Coronary artery (tissue), 2 donors: ENCODE measurements at regions not wholly inside any gene's neighbourhood (a gene's known extent, or its start where the extent isn't known, plus 50 kb on each side); places are given as distances from the start of the nearest gene placed in this dataset.

Experiments
- DNase-seq: peaks from one replicate; pipeline ENCODE4 v3.0.0-alpha.2; 2017; ENCODE audit warnings: low spot score
- H3K27ac ChIP-seq, 2 donors: fragments of 200-600 bp; sonication (generic); one replicate each; pipeline ENCODE4 v1.5.1; 2016 to 2019
- H3K4me3 ChIP-seq: fragments of 200-600 bp; sonication (generic); 2 replicates; pipeline ENCODE4 v1.5.1; 2016; ENCODE audit warnings: mild to moderate bottlenecking, moderate library complexity
- TF ChIP-seq, protein P1 (sequence below): fragments of 200-600 bp; sonication (generic); IDR thresholded peaks from one replicate; pipeline ENCODE4 v1.5.1; 2019; ENCODE audit warnings: antibody characterized with exemption

GRCh38 chr18:24868311-24868710 is 407.9 kb downstream of the HRH4 start:
- TF ChIP-seq, protein P1, sequence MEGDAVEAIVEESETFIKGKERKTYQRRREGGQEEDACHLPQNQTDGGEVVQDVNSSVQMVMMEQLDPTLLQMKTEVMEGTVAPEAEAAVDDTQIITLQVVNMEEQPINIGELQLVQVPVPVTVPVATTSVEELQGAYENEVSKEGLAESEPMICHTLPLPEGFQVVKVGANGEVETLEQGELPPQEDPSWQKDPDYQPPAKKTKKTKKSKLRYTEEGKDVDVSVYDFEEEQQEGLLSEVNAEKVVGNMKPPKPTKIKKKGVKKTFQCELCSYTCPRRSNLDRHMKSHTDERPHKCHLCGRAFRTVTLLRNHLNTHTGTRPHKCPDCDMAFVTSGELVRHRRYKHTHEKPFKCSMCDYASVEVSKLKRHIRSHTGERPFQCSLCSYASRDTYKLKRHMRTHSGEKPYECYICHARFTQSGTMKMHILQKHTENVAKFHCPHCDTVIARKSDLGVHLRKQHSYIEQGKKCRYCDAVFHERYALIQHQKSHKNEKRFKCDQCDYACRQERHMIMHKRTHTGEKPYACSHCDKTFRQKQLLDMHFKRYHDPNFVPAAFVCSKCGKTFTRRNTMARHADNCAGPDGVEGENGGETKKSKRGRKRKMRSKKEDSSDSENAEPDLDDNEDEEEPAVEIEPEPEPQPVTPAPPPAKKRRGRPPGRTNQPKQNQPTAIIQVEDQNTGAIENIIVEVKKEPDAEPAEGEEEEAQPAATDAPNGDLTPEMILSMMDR: no peak
- no peak for DNase-seq
- Histone ChIP-seq H3K27ac (no peak overlapping the region), H3K4me3 (no peak overlapping the region)

- no peak for DNase-seq
- Histone ChIP-seq H3K4me3 (no peak overlapping the region), H3K27ac (no peak overlapping the region)
- TF ChIP-seq, protein P1: no peak
Measured at GRCh38 chr18:24868760-24869237, 408.4 kb downstream of the HRH4 start.

DNA sequence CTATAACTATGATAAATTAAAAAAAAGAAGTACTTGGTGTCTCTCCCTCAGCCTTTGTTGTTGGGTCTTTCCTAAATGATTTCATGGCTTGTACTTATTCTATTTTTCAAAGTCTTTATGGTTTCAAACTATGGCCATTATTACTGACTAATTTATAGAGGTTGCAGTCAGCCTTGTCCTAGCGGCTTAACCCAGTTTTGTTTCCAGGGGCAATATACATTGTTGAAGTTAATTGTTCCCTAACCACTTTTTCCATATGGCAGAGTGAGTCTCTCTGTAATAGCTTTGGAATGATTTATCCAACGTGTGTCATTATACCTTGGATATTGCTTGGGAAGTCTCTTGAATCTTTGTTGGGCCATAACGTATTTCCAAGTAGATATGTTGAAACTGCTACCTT is 408.8 kb downstream of the HRH4 start:
- Histone ChIP-seq H3K27ac (no peak overlapping the region), H3K4me3 (no peak overlapping the region)
- no peak for DNase-seq
- TF ChIP-seq, protein P1: no peak

GRCh38 chr18:24875286-24875685 is 414.8 kb downstream of the HRH4 start:
- TF ChIP-seq, protein P1: no peak
- H3K27ac ChIP-seq: no peak overlapping the region
- no peak overlapping the region for H3K4me3 ChIP-seq
- no peak for DNase-seq

DNA sequence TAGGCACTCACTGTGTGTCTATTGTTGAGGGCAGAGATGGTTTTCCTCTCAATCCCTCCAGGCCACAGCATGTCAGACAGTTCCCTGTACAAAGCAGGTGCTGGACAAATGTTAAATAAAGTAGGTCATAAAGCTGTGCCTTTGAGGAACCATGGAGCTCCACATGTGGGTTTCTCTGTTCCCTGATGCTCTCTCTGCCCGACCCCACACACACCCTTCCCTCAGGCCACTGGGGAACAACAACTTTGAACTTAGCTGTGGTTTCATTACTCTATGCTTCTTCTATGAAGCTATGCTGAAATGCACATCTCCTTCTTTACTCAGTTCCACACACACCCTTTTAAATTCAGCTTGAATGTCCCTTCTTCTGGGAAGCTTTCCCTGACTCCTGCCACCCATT is 415.3 kb downstream of the HRH4 start:
- DNase-seq: no peak

GRCh38 chr18:24876266-24876665 is 415.8 kb downstream of the HRH4 start:
- no peak for DNase-seq
- H3K4me3 ChIP-seq: no peak overlapping the region

More for the DNA sequence above, 415.3 kb downstream of the HRH4 start:
- TF ChIP-seq, protein P1: no peak
- no peak overlapping the region for H3K27ac ChIP-seq
- H3K4me3 ChIP-seq: no peak overlapping the region

DNA sequence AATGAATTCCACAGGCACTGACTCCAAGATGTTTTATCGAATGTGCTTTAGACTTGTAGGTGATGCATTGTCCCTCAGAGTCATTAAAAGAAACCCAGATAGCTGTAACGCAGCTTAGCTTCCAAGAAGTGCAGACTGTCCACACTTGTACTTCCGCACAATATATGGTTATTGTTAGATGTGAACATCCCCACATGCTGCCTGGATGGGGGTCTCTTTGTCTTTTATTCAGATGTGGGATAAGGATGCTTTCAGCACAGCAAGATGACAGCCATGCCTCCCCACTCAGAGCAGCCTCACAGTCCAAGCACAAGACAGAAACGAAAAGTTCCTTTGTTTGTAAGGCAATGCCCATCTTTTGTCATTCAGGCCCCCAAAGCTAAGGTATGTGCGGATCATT is 416.6 kb downstream of the HRH4 start:
- H3K27ac ChIP-seq: no peak overlapping the region
- H3K4me3 ChIP-seq: no peak overlapping the region
- DNase-seq: no peak
- TF ChIP-seq, protein P1: no peak

More at GRCh38 chr18:24876266-24876665, 415.8 kb downstream of the HRH4 start:
- no peak overlapping the region for H3K27ac ChIP-seq
- TF ChIP-seq, protein P1: no peak
